ENCODE measurements at regions not wholly inside any gene's neighbourhood (a gene's known extent, or its start where the extent isn't known, plus 50 kb on each side); places are given as distances from the start of the nearest gene placed in this dataset.

DNA sequence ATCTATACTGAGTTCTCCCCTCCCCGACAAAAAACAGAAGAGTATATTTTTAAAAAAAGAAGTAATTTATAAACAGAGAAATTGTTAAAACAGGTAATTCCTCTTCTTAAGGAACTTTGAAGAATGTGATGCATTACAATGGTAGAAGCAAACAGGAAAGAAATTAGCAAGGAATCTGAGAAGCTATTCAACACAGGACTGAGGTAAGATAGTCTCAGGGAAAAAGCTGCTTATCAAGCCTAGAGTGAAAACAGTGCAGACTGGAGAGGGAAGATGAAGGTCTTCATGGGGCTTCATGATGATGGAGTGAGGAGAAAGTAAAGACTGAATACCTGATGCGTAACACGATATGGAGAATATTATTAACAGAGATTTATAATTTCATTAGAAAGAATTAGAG lies 880.0 kb downstream of the SLC16A7 start:
- WGBS (ENCODE audit: insufficient coverage) = no CpG with 5 or more reads among the region's 3 CpGs
- H3K4me1 ChIP-seq (ENCODE audit: control insufficient read depth in 1 of 2, insufficient read depth in 2 of 2, low read length in 2 of 2) = no peaks in the 10 kb centered on the region
- no peaks in the 10 kb centered on the region for H3K4me1 Mint-ChIP-seq
- no peaks in the 10 kb centered on the region for H4K20me1 ChIP-seq (ENCODE audit: insufficient read depth, low read length)
- H3K36me3 Mint-ChIP-seq = no peaks in the 10 kb centered on the region
- no peak for TF ChIP-seq CTCF (IDR thresholded peaks at IDR 0.05)
- no peaks in the 10 kb centered on the region for H3K79me2 ChIP-seq (ENCODE audit: insufficient read depth, low read length)
- H3K9me3 Mint-ChIP-seq = peaks cover 0 to 7% (median 2%) of the 10 kb centered on the region in 7 donors
- H3K36me3 ChIP-seq (replicated peaks in 1 of 2; ENCODE audit: control insufficient read depth in 1 of 2, insufficient read depth in 2 of 2, low read length in 2 of 2) = no peaks in the 10 kb centered on the region
- no peaks in the 10 kb centered on the region for H3K9me3 ChIP-seq (replicated peaks in 1 of 2; ENCODE audit: control insufficient read depth in 1 of 2, insufficient read depth in 1 of 2, low read length in 2 of 2)
- H3K4me2 ChIP-seq (replicated peaks; ENCODE audit: extremely low read depth, low read length, poor library complexity, severe bottlenecking) = no peak overlapping the region
- no peak overlapping the region for H3K9ac ChIP-seq (ENCODE audit: insufficient read depth, low read length, poor library complexity, severe bottlenecking)
- no peaks in the 10 kb centered on the region for H3K27me3 Mint-ChIP-seq (ENCODE audit: low read depth in 3 of 3)
- H3K4me3 Mint-ChIP-seq = no peak overlapping the region
- H2AFZ ChIP-seq (ENCODE audit: insufficient read depth, low read depth, low read length, poor library complexity, severe bottlenecking) = no peak overlapping the region
- H3K27ac Mint-ChIP-seq = no peak overlapping the region
- intact Hi-C loops (cut with micrococcal nuclease) = no loop called here
- no peak for DNase-seq
- H3K27me3 ChIP-seq (ENCODE audit: control insufficient read depth in 2 of 2, insufficient read depth in 2 of 2, low read length in 2 of 2) = no peaks in the 10 kb centered on the region
- H3K4me3 ChIP-seq (replicated peaks in 1 of 3; ENCODE audit: low read depth in 2 of 3, low read length in 3 of 3) = no peak overlapping the region
- H3K27ac ChIP-seq (ENCODE audit: low read depth in 1 of 2, low read length in 2 of 2) = no peak overlapping the region

- TF ChIP-seq CTCF (IDR thresholded peaks at IDR 0.05) = no peak
- intact Hi-C loops (cut with micrococcal nuclease) = no loop called here
- WGBS (ENCODE audit: insufficient coverage) = no CpG with 5 or more reads among the region's 1 CpG
- Histone ChIP-seq H3K4me3 (replicated peaks in 1 of 3; ENCODE audit: low read depth in 2 of 3, low read length in 3 of 3) (no peak overlapping the region), H3K27me3 (ENCODE audit: control insufficient read depth in 2 of 2, insufficient read depth in 2 of 2, low read length in 2 of 2) (no peaks in the 10 kb centered on the region), H3K4me1 (ENCODE audit: control insufficient read depth in 1 of 2, insufficient read depth in 2 of 2, low read length in 2 of 2) (no peaks in the 10 kb centered on the region), H3K4me2 (replicated peaks; ENCODE audit: extremely low read depth, low read length, poor library complexity, severe bottlenecking) (no peak overlapping the region), H4K20me1 (ENCODE audit: insufficient read depth, low read length) (no peaks in the 10 kb centered on the region), H3K27ac (ENCODE audit: low read depth in 1 of 2, low read length in 2 of 2) (no peak overlapping the region), H3K36me3 (replicated peaks in 1 of 2; ENCODE audit: control insufficient read depth in 1 of 2, insufficient read depth in 2 of 2, low read length in 2 of 2) (no peaks in the 10 kb centered on the region), H3K79me2 (ENCODE audit: insufficient read depth, low read length) (no peaks in the 10 kb centered on the region), H3K9me3 (replicated peaks in 1 of 2; ENCODE audit: control insufficient read depth in 1 of 2, insufficient read depth in 1 of 2, low read length in 2 of 2) (peaks cover 0 to 3% of the 10 kb centered on the region in 2 donors), H2AFZ (ENCODE audit: insufficient read depth, low read depth, low read length, poor library complexity, severe bottlenecking) (no peak overlapping the region), H3K9ac (ENCODE audit: insufficient read depth, low read length, poor library complexity, severe bottlenecking) (no peak overlapping the region)
- Mint-ChIP-seq H3K4me1 (no peaks in the 10 kb centered on the region), H3K27ac (no peak overlapping the region), H3K27me3 (ENCODE audit: low read depth in 3 of 3) (no peaks in the 10 kb centered on the region), H3K36me3 (no peaks in the 10 kb centered on the region), H3K4me3 (no peak overlapping the region), H3K9me3 (peaks cover 0 to 6% (median 0%) of the 10 kb centered on the region in 7 donors)
- no peak for DNase-seq
Measured at GRCh38 chr12:60487284-60487683, 891.5 kb downstream of the SLC16A7 start.

Data from CD14-positive monocyte (primary cell).